GM12891 (cell line): ENCODE measurements at regions not wholly inside any gene's neighbourhood (a gene's known extent, or its start where the extent isn't known, plus 50 kb on each side); places are given as distances from the start of the nearest gene placed in this dataset.

Experiments
- POLR2A ChIP-seq: IDR thresholded peaks from 2 replicates; pipeline ENCODE4 v1.6.1; 2011; ENCODE audit warnings: low read depth, low read length, control low read depth
- TAF1 ChIP-seq: IDR thresholded peaks from 2 replicates; pipeline ENCODE4 v1.6.1; 2011; ENCODE audit warnings: low read depth, low read length, control low read depth

DNA sequence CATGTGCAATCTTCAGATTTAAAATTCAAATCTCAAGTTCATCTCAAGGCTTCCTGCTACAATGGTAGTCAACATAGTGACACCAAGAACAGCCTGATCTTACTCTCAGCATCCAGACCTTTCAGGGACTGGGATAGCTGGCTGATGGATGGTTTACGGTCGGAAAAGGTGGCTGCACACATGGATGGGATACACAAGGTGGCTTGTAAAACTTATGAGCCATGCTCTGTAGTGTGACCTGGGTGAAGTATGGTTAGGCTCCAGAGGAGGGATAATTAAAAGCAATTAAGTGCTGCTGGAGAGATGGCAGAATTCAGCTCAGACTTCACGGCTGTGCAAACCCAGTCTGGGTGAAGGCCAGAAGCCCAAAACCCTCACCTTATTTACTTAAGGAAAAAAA is 379.5 kb downstream of the NFIB start:
- TF ChIP-seq POLR2A (no peak), TAF1 (no peak)
